T-cell (primary cell): ENCODE measurements at regions not wholly inside any gene's neighbourhood (a gene's known extent, or its start where the extent isn't known, plus 50 kb on each side); places are given as distances from the start of the nearest gene placed in this dataset.

Experiments used
- ATAC-seq, 4 experiments: fragments of 200-7000 bp in 3 of 4; fragments of 150-1000 bp in 1 of 4; cut with Tn5 transposase; replicated peaks in 1 of 4; 1 replicate in 3 of 4; 2 replicates in 1 of 4; pipeline ENCODE4 v1.10.0; 2021; ENCODE audit warnings: moderate library complexity in 3 of 4, mild to moderate bottlenecking in 2 of 4, moderate number of reproducible peaks in 1 of 4
- CTCF ChIA-PET, 2 donors: fragments of 300-600 bp; sonication (Branson Sonifier 250); formaldehyde crosslinking; loops; one replicate each; lab custom pipeline; 2022; ENCODE audit warnings: antibody characterized with exemption in 2 of 2; lab: Charles Lee
- POLR2A ChIA-PET, 2 donors: fragments of 300-600 bp; sonication (Branson Sonifier 250); formaldehyde crosslinking; loops; one replicate each; lab custom pipeline; 2022; ENCODE audit warnings: antibody characterized with exemption in 2 of 2; lab: Charles Lee
- DNase-seq, 35 experiments: peaks; one replicate each; pipeline versions ENCODE4 v3.0.0 to v3.0.0-alpha.2; 2013 to 2023
- H3K27ac ChIP-seq: one replicate; pipeline ENCODE4 v1.5.1; 2013; ENCODE audit warnings: low read length
- H3K27me3 ChIP-seq, 2 experiments: replicated peaks in 1 of 2; 1 replicate in 1 of 2; 2 replicates in 1 of 2; pipeline versions ENCODE4 v1.6.1 to v1.7.0; 2013; ENCODE audit warnings: low read length in 1 of 2, mixed read lengths in 1 of 2; ENCODE audit not compliant: control insufficient read depth in 2 of 2, insufficient read depth in 2 of 2; ENCODE audit errors: extremely low read depth in 1 of 2
- H3K36me3 ChIP-seq, 2 donors: 1 replicate in 1 of 2; 2 replicates in 1 of 2; pipeline versions ENCODE4 v1.6.1 to v1.7.0; 2013; ENCODE audit warnings: low read length in 1 of 2; ENCODE audit not compliant: control insufficient read depth in 2 of 2, insufficient read depth in 1 of 2; ENCODE audit errors: extremely low read depth in 1 of 2
- H3K4me1 ChIP-seq, 2 experiments: 1 replicate in 1 of 2; 2 replicates in 1 of 2; pipeline versions ENCODE4 v1.6.1 to v1.7.0; 2013; ENCODE audit warnings: low read length in 2 of 2, mixed read lengths in 1 of 2; ENCODE audit not compliant: insufficient read depth in 2 of 2, control insufficient read depth in 1 of 2; ENCODE audit errors: extremely low read depth in 1 of 2
- H3K4me3 ChIP-seq, 2 donors: 1 replicate in 1 of 2; 2 replicates in 1 of 2; pipeline versions ENCODE4 v1.5.1 to v1.7.0; 2013; ENCODE audit warnings: mild to moderate bottlenecking in 2 of 2, low read length in 1 of 2, moderate library complexity in 1 of 2; ENCODE audit not compliant: control insufficient read depth in 1 of 2; ENCODE audit errors: extremely low read depth in 1 of 2
- H3K9me3 ChIP-seq: 2 replicates; pipeline ENCODE4 v1.7.0; 2013
- H3K27ac Mint-ChIP-seq, 2 donors: one replicate each; pipeline ENCODE4 v1.8.0; 2020 to 2021; ENCODE audit warnings: mild to moderate bottlenecking in 2 of 2, mixed read lengths in 2 of 2
- H3K27me3 Mint-ChIP-seq, 2 donors: one replicate each; pipeline ENCODE4 v1.8.0; 2021 to 2022; ENCODE audit warnings: mixed read lengths in 2 of 2
- H3K36me3 Mint-ChIP-seq: one replicate; pipeline ENCODE4 v1.8.0; 2021; ENCODE audit warnings: mixed read lengths
- H3K4me1 Mint-ChIP-seq, 3 donors: one replicate each; pipeline ENCODE4 v1.8.0; 2020 to 2022; ENCODE audit warnings: mixed read lengths in 3 of 3, mild to moderate bottlenecking in 1 of 3
- H3K4me3 Mint-ChIP-seq, 3 donors: one replicate each; pipeline ENCODE4 v1.8.0; 2020 to 2022; ENCODE audit warnings: mild to moderate bottlenecking in 3 of 3, mixed read lengths in 3 of 3, moderate library complexity in 3 of 3
- H3K9me3 Mint-ChIP-seq, 3 donors: one replicate each; pipeline ENCODE4 v1.8.0; 2020 to 2022; ENCODE audit warnings: mixed read lengths in 3 of 3
- WGBS: methylation state at CpG from one replicate; pipeline ENCODE4 v1.1.5; 2013; ENCODE audit warnings: missing lambda C conversion rate; ENCODE audit not compliant: insufficient coverage; 5-methylcytosine and 5-hydroxymethylcytosine counted together

DNA sequence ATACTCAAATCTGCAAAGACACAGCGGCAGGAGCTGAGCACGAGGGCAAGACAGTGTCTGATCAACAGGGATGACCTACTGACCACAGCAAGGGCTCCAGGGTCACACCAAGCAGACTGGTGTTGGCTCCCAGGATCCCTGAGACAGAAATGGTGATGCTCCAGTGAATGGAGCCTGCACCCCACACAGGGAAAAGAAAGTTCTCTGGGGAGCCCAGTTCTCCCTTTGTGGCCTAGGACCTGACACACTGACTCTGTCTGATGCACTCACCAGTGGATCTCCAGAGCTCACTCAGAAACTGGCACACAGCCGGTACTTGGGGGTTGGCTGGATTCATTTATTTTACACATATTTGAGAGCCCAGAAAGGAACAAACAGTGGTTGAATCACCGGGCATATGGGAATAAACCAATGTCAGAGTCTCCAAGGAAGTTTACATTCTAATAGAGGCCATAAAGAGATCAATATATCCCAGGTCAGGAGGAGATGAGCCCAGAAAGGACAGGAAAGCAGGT lies 215.6 kb upstream of the ARL4C start:
- Histone ChIP-seq H3K36me3 (no peaks in the 10 kb centered on the region), H3K9me3 (no peaks in the 10 kb centered on the region), H3K4me3 (no peak overlapping the region), H3K27me3 (peaks cover 0 to 16% of the 10 kb centered on the region in 2 experiments), H3K27ac (no peak overlapping the region), H3K4me1 (no peaks in the 10 kb centered on the region)
- POLR2A ChIA-PET = no interaction called here
- Mint-ChIP-seq H3K27ac (no peak overlapping the region), H3K27me3 (peaks cover 24 to 29% of the 10 kb centered on the region in 2 donors), H3K9me3 (no peaks in the 10 kb centered on the region), H3K4me1 (no peaks in the 10 kb centered on the region), H3K36me3 (no peaks in the 10 kb centered on the region), H3K4me3 (no peak overlapping the region)
- CTCF ChIA-PET = no interaction called here
- no peak for DNase-seq
- no peak for ATAC-seq
- WGBS = 59% methylated on average over 2 of the region's 4 CpGs

DNA sequence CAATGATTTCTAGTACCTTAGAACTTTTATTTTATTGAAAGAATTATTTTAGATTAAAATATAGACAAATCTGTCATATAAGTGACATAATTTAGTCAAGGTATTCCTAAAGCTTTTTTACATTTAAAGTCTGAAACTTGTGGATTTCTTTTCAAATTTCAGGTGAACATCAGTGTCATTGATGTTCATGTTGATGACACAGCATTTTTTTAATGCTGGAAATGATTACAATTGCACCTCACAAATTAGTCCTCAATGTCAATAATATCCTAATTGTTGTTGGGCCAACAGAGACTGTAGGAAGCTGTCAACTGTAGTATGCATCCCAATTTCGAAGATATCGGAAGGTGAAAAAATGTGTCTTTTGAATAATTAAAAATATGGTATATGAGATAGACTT lies 214.4 kb upstream of the ARL4C start:
- no peak overlapping the region for H3K27ac Mint-ChIP-seq
- ATAC-seq (no peak), DNase-seq (no peak)
- Histone ChIP-seq H3K4me1 (no peaks in the 10 kb centered on the region), H3K4me3 (no peak overlapping the region), H3K27ac (no peak overlapping the region), H3K27me3 (peaks cover 0 to 13% of the 10 kb centered on the region in 2 experiments), H3K9me3 (no peaks in the 10 kb centered on the region), H3K36me3 (no peaks in the 10 kb centered on the region)
- no peaks in the 10 kb centered on the region for H3K36me3 Mint-ChIP-seq
- no peaks in the 10 kb centered on the region for H3K4me1 Mint-ChIP-seq
- ChIA-PET POLR2A (no interaction called here), CTCF (no interaction called here)
- H3K27me3 Mint-ChIP-seq = peaks cover 24 to 32% of the 10 kb centered on the region in 2 donors
- no peaks in the 10 kb centered on the region for H3K9me3 Mint-ChIP-seq
- no CpG with 5 or more reads among the region's 2 CpGs for WGBS
- H3K4me3 Mint-ChIP-seq = no peak overlapping the region

DNA sequence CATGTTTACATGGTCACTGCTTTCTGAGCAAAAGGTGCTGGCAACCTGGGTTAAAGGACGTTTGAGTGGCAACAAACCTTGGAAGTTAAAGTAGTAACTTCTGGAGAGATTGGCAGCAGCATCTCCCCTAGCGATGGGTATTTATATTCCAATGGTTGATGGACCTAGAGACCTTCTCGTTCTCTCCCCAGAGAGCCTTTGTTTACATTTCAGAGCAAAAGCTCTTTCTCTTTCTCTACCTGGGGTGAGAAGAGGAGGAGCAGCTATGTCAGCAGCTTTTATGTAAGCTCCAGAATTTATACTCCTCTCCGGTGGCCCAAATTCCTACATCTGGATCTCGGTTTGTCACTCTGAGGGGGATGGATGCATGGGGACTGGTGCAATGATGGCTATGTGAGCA lies 213.7 kb upstream of the ARL4C start:
- no peak overlapping the region for H3K27ac ChIP-seq
- Mint-ChIP-seq H3K4me3 (no peak overlapping the region), H3K27ac (no peak overlapping the region), H3K36me3 (no peaks in the 10 kb centered on the region), H3K9me3 (no peaks in the 10 kb centered on the region), H3K27me3 (peaks cover 17 to 29% of the 10 kb centered on the region in 2 donors), H3K4me1 (no peaks in the 10 kb centered on the region)
- DNase-seq = no peak
- H3K36me3 ChIP-seq = no peaks in the 10 kb centered on the region
- ATAC-seq = no peak
- no peak overlapping the region for H3K4me3 ChIP-seq
- ChIA-PET CTCF (no interaction called here), POLR2A (no interaction called here)
- H3K9me3 ChIP-seq = no peaks in the 10 kb centered on the region
- no peaks in the 10 kb centered on the region for H3K4me1 ChIP-seq
- no CpG with 5 or more reads among the region's 5 CpGs for WGBS
- peaks cover 0 to 5% of the 10 kb centered on the region in 2 experiments for H3K27me3 ChIP-seq

DNA sequence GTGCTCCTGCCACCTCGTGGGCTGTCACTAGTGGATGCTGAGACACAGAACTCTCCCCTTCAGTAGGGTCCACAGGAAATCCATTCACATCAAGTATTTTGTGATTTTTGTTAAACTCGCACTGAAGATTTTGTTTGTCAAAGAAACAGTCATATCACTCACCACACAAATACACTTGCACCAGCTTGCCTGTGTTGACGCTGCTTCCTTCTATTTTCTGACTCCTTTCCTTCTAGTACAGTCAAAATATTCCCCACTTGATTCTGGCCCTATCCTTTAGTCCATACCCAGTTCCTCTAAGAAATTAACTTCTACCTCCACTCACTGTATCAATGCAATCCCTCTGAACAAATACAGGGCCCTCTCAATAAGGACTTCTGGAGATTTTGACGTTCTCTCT lies 213.2 kb upstream of the ARL4C start:
- ChIA-PET CTCF (no interaction called here), POLR2A (no interaction called here)
- Histone ChIP-seq H3K27me3 (peaks cover 0 to 4% of the 10 kb centered on the region in 2 experiments), H3K4me3 (no peak overlapping the region), H3K9me3 (no peaks in the 10 kb centered on the region), H3K36me3 (no peaks in the 10 kb centered on the region), H3K27ac (no peak overlapping the region), H3K4me1 (no peaks in the 10 kb centered on the region)
- WGBS = 28% methylated on average over 3 of the region's 4 CpGs
- Mint-ChIP-seq H3K27me3 (peaks cover 17 to 29% of the 10 kb centered on the region in 2 donors), H3K4me3 (no peak overlapping the region), H3K36me3 (no peaks in the 10 kb centered on the region), H3K4me1 (no peaks in the 10 kb centered on the region), H3K9me3 (no peaks in the 10 kb centered on the region), H3K27ac (no peak overlapping the region)
- ATAC-seq = no peak
- DNase-seq = no peak

DNA sequence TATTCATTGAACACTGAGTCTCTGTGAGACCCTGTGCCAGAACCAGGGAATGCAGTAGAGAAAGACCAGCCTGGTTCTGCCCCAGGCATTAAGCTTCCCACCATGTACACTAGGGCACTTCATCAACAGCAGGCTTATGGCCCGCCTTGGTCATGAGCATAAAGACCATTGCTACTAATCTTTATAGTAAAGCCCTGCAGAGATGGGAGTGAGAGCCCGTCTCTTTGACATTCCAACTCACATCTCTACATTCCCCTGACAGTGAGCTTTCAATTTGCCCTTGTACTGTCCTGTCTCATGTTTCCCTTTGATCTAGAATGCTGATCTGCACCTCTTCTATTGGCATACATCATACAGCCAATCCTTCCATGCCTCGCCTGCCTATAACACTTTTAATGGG lies 211.8 kb upstream of the ARL4C start:
- POLR2A ChIA-PET = no interaction called here

DNA sequence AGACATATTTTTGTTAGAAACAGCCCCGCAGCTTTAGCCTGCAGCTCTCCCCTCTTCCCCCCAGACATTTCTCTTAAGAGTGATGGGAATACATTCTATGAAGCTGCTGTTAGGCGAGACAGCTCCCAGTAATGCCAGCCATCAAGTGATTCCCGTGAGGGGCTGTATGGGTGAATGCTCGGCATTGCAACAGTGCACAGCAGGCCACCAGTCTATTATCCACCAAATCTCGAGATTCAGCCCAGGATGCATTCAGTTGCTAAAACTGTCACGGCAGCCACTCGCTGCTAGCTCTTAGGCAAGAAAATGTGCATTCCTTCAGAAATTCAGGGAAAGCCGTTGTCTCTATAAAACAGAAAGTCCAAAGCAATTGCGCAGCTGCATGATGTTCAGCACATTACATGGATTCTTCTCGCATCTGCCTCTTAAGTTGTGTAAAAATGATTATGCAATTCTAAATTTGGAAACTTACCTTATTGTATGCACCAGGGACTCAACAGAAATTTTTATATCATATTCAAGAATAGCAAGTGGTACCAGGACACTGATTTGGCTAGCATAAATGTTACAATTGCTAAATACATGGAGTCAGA lies 211.3 kb upstream of the ARL4C start:
- H3K27ac ChIP-seq = no peak overlapping the region
- Mint-ChIP-seq H3K36me3 (no peaks in the 10 kb centered on the region), H3K4me3 (no peak overlapping the region), H3K27me3 (peaks cover 13 to 29% of the 10 kb centered on the region in 2 donors), H3K4me1 (no peaks in the 10 kb centered on the region), H3K9me3 (no peaks in the 10 kb centered on the region), H3K27ac (no peak overlapping the region)
- H3K4me1 ChIP-seq = no peaks in the 10 kb centered on the region
- no peak overlapping the region for H3K4me3 ChIP-seq
- ATAC-seq (no peak), DNase-seq (no peak)
- no peaks in the 10 kb centered on the region for H3K36me3 ChIP-seq
- H3K9me3 ChIP-seq = no peaks in the 10 kb centered on the region
- 72% methylated on average over 4 of the region's 10 CpGs for WGBS
- POLR2A ChIA-PET = no interaction called here
- CTCF ChIA-PET = no interaction called here
- H3K27me3 ChIP-seq = peaks cover 0 to 4% of the 10 kb centered on the region in 2 experiments

More for the DNA sequence above, 211.8 kb upstream of the ARL4C start:
- Mint-ChIP-seq H3K9me3 (no peaks in the 10 kb centered on the region), H3K4me3 (no peak overlapping the region), H3K27me3 (peaks cover 13 to 29% of the 10 kb centered on the region in 2 donors), H3K36me3 (no peaks in the 10 kb centered on the region), H3K4me1 (no peaks in the 10 kb centered on the region), H3K27ac (no peak overlapping the region)
- 65% methylated on average over 2 of the region's 3 CpGs for WGBS
- CTCF ChIA-PET = no interaction called here
- no peak overlapping the region for H3K27ac ChIP-seq
- no peaks in the 10 kb centered on the region for H3K36me3 ChIP-seq
- DNase-seq = no peak
- no peak for ATAC-seq
- H3K4me1 ChIP-seq = no peaks in the 10 kb centered on the region
- H3K4me3 ChIP-seq = no peak overlapping the region
- no peaks in the 10 kb centered on the region for H3K9me3 ChIP-seq
- peaks cover 0 to 4% of the 10 kb centered on the region in 2 experiments for H3K27me3 ChIP-seq
